ENCODE measurements at regions not wholly inside any gene's neighbourhood (a gene's known extent, or its start where the extent isn't known, plus 50 kb on each side); places are given as distances from the start of the nearest gene placed in this dataset.

DNA sequence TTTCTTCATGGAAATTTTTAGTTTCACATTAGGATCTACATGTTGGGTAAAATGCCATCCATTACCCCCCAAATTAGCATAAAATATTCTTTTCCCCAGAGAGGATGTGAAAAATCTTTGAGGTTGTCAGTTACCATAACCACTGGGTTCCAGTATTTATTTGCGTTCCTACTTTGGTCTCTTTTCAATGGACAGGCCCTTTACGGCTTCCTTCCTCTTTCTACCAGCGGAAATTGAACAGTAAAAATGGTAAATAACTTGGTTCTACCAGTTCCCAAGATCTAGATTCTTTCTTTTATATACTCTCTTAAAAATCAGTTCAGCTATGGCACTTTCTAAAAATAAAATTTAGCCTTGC is 169.2 kb upstream of the APCDD1 start:
- DNase-seq (ENCODE audit: low read depth): no peak

DNA sequence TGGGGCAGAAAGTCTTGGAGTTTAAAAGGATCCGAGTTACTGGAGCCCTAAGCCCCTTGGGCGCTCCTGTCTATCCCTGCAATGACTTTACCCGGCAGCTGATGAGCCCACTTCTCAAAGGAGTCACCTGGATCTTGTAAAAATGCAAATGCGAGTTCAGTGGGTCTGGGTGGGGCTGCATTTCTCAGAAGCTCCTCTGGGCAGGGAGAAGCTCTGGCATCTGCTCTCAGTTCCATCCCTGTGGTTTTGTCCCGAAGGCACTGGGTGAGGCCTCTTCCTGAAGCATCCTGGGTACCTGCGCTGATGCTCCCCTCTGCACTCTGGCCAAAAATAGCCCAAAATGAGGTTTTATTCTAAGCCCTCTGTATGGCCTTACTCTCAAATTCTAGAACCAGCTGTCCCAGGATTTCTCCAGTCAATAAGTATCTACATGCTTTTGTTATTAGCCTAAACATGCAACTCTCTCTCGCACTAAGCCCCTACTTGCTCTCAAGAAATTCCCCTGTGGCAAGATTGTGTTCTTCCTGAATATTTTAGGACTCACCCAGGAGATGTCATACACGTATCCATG is 167.8 kb upstream of the APCDD1 start:
- DNase-seq (ENCODE audit: low read depth): no peak

DNA sequence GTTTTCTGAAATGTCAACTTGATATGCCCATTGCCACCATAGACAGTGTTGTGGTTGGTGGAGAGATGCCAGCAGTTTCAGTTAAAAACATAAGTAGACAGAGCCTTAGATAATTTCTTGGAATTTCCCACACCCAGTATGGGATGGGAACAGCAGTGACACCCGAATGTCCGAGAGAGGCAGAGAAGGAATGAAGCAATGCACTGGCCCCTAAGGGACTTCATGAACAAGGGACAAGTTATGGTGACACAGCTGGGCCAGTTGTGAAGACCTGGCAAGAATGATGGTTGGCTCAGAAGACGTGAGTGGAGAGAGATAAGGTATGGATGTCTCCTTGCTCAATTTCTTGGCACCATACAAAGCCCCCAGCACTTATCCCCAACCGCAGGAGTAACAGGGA is 165.2 kb upstream of the APCDD1 start:
- no peak for DNase-seq (ENCODE audit: low read depth)

DNA sequence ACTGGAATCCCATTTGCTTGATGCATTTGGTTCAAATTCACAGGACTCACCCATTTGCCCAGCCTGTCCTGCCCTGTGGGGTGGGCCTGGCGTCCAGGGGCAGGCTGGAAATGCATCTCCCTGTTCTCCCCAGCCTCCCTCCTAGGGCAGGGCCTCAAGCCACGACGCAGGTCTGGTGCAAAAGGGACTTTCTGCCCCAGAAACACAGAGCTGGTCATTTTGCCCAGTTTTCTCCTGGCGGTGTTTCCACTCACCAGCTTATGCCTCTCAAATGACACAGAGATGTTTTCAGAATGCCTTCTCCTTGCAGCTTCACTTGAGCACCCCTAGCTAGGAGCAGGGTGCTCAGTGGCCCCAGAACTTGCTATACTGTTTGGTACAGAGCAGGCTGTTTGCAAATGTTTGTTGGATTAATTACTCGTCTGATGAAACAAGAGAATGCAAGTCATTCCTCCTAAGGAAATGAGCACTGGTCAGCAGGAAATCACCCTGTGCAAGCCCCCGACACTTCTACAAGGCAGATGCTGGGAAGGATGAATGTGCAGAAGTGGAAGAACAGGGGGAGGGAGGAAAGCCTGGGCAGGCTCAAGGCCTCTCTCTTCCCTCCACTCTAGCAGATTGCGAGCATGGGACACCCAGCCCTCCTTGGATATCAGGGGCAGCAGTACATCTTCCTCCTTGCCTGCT is 164.3 kb upstream of the APCDD1 start:
- DNase-seq (ENCODE audit: low read depth): no peak

- no peak for DNase-seq (ENCODE audit: low read depth)
Measured at GRCh38 chr18:10290638-10291235, 163.7 kb upstream of the APCDD1 start.

DNA sequence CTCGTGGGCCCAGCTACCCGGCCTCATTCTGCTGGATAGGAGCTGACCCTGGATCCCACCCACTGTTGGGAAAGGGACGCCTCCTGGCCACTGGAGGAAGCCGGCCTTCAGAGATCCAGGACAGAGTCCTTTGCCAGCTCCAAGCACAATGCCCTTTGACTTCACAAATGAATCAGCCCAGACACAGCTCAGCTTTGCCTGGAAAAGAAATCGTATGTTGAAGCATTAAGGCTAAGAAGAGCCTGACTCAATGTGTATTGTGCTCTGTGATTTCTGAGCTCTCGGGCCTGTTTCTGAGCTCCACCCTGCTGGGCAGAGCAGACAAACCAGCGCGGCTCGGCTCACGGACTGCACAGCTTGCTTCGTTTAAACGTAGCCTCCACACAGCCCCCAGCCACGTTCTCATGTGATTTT is 162.9 kb upstream of the APCDD1 start:
- no peak for DNase-seq (ENCODE audit: low read depth)

GRCh38 chr18:10293966-10294365 is 160.5 kb upstream of the APCDD1 start:
- no peak for DNase-seq (ENCODE audit: low read depth)

- no peak for DNase-seq (ENCODE audit: low read depth)
Measured at GRCh38 chr18:10295751-10296150, 158.7 kb upstream of the APCDD1 start.

GRCh38 chr18:10296491-10296890 is 157.9 kb upstream of the APCDD1 start:
- no peak for DNase-seq (ENCODE audit: low read depth)

DNA sequence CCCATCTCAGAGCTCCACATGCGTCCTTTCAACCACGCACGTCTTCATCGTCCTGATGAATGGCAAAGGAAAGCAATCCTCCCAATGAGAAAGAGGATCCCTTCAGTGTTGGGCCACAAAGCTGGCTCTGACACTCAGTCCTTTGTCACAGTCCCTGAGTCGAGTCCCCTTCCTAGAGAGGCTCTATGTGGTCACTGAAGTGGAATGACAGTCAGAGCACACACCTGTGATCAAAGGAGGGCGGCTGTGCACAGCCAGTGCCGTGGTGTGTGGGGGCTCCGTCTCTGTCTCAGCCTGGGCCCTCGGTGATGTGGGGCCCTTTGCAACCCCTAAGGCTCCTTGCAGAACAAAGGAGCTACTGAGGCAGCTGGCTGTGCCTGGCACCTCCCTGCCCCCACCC is 157.3 kb upstream of the APCDD1 start:
- DNase-seq (ENCODE audit: low read depth): no peak

DNA sequence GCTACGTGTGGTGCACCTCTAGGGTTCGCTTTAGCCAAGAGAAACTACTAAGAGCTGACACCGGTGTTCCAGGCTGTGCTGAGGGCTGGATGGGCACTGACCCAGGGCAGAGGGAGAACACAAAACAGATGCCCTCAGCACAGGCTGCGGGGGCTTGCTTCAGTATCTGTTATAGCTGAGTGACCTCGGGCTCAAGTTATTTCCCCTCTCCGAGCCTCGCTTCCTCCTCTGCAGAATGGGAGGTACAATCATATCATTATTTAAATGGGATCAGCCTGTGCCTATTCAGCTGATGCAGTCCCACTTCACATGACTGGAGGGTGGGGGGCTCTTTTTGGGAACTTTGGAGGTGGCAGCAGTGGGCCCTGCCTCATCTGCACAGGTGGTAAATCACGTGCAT is 156.1 kb upstream of the APCDD1 start:
- no peak for DNase-seq (ENCODE audit: low read depth)

GRCh38 chr18:10299643-10300042 is 154.8 kb upstream of the APCDD1 start:
- DNase-seq (ENCODE audit: low read depth): no peak

- DNase-seq (ENCODE audit: low read depth): no peak
Measured at GRCh38 chr18:10300739-10301138, 153.7 kb upstream of the APCDD1 start.

DNA sequence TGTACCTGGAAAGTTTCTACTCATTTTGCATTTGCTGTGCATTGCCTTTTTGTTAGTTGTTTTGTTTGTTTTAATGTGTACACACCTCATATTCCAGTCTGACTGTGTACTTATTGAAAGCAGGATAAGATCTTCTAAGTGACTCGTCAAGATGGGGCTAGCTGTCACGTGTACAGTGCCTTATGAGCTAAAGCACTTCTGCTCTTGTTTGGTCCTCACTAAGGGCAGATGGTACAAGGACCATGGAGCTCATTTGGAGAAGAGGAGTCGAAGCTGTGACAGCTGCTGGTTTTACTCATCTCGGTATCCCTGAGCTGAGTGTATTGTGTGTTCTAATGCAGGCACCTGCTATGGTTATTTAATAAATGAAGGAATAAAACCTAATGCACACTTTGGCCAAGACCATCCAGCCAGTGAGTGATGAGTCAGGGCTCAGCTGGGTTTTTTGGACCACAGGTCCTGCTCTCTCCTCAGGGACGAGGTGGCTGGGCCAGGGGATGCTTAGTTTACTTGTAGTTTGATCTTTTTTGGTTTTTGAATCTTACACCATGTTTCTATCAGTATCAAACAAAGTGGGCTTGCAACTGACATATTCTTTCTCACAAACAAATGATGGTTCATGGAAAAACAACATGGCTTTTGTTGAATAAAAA is 152.5 kb upstream of the APCDD1 start:
- no peak for DNase-seq (ENCODE audit: low read depth)

GRCh38 chr18:10303171-10303570 is 151.3 kb upstream of the APCDD1 start:
- no peak for DNase-seq (ENCODE audit: low read depth)

DNA sequence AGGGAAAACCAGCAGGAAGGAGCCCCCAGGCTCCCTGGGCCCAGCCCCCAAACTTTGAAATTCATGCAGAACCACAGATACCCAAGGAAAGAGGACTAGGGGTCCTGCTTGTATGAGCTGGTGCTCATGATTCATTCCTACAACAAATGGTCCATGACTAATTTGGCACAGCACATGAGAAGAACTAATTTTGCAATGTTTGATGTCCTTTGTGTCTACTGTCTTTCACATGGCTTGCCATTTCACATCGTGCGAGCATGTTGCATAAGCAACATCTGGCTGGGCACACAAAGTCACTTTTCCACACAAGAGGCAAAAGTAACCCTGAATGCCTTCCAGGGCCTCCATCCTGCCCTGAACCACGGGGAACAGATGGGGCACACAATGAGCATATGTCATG is 149.6 kb upstream of the APCDD1 start:
- DNase-seq (ENCODE audit: low read depth): peak; percentile 17

GRCh38 chr18:10306779-10307178 is 147.7 kb upstream of the APCDD1 start:
- DNase-seq (ENCODE audit: low read depth): no peak

- DNase-seq (ENCODE audit: low read depth): no peak
Measured at GRCh38 chr18:10308154-10308553, 146.3 kb upstream of the APCDD1 start.

GRCh38 chr18:10310626-10311025 is 143.8 kb upstream of the APCDD1 start:
- DNase-seq (ENCODE audit: low read depth): no peak

- DNase-seq (ENCODE audit: low read depth): no peak
Measured at GRCh38 chr18:10312326-10313015, 142.0 kb upstream of the APCDD1 start.

DNA sequence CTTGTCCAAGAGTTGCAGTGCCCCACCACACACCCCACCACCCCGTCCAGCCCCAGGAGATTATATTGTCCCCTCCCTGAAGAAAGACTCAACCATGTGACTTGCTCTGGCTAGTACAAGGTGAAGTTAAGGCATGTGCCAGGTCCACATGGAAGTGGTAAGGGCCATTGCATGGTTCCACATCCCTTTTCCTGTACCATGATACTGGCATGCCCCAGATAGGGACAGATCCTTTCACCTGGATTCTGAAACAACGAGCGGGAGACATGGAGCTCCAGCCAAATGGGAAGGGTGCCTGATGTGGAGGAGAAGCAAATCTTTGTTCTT is 141.5 kb upstream of the APCDD1 start:
- no peak for DNase-seq (ENCODE audit: low read depth)

- DNase-seq (ENCODE audit: low read depth): no peak
Measured at GRCh38 chr18:10314066-10314465, 140.4 kb upstream of the APCDD1 start.

GRCh38 chr18:10315522-10315921 is 138.9 kb upstream of the APCDD1 start:
- DNase-seq (ENCODE audit: low read depth): no peak

Measured in ELR (cell line).